Peyer's patch (tissue), 4 donors: ENCODE measurements at regions not wholly inside any gene's neighbourhood (a gene's known extent, or its start where the extent isn't known, plus 50 kb on each side); places are given as distances from the start of the nearest gene placed in this dataset.

Source experiments
- DNase-seq, 3 donors: peaks; one replicate each; pipeline ENCODE4 v3.0.0-alpha.2; 2017 to 2019
- H3K27ac ChIP-seq, 4 donors: fragments of 200-600 bp; sonication (generic); one replicate each; pipeline ENCODE4 v1.5.1; 2016 to 2019
- H3K27me3 ChIP-seq, 2 donors: fragments of 200-600 bp; sonication (generic); one replicate each; pipeline ENCODE4 v1.5.1; 2019
- H3K36me3 ChIP-seq, 3 donors: fragments of 200-600 bp; sonication (generic); one replicate each; pipeline ENCODE4 v1.5.1; 2016 to 2019
- H3K4me1 ChIP-seq, 4 donors: fragments of 200-600 bp; sonication (generic); one replicate each; pipeline ENCODE4 v1.5.1; 2016 to 2019
- H3K4me3 ChIP-seq, 4 donors: fragments of 200-600 bp; sonication (generic); 1 replicate in 3 of 4; 2 replicates in 1 of 4; pipeline ENCODE4 v1.5.1; 2016 to 2019; ENCODE audit warnings: mild to moderate bottlenecking in 1 of 4
- H3K9me3 ChIP-seq, 4 donors: fragments of 200-600 bp; sonication (generic); one replicate each; pipeline ENCODE4 v1.5.1; 2016 to 2019; ENCODE audit warnings: mild to moderate bottlenecking in 1 of 4
- POLR2A ChIP-seq, 2 donors: fragments of 450-650 bp; IDR thresholded peaks; one replicate each; pipeline ENCODE4 v1.5.1; 2017; ENCODE audit warnings: antibody characterized with exemption in 2 of 2, mild to moderate bottlenecking in 2 of 2, moderate library complexity in 2 of 2
- TF ChIP-seq, protein P1 (sequence below), 6 experiments: fragments of 450-650 bp in 4 of 6; fragments of 200-600 bp in 2 of 6; sonication (generic) in 1 of 6; IDR thresholded peaks; one replicate each; pipeline ENCODE4 v1.5.1; 2017 to 2019; ENCODE audit warnings: antibody characterized with exemption in 6 of 6, mild to moderate bottlenecking in 3 of 6, moderate library complexity in 1 of 6

- H3K27ac ChIP-seq, result no peak overlapping the region
- no peak overlapping the region for H3K4me3 ChIP-seq
- H3K27me3 ChIP-seq, result no peaks in the 10 kb centered on the region
- DNase-seq, result no peak
- TF ChIP-seq POLR2A (IDR thresholded peaks at IDR 0.05), result no peak
- TF ChIP-seq, protein P1, sequence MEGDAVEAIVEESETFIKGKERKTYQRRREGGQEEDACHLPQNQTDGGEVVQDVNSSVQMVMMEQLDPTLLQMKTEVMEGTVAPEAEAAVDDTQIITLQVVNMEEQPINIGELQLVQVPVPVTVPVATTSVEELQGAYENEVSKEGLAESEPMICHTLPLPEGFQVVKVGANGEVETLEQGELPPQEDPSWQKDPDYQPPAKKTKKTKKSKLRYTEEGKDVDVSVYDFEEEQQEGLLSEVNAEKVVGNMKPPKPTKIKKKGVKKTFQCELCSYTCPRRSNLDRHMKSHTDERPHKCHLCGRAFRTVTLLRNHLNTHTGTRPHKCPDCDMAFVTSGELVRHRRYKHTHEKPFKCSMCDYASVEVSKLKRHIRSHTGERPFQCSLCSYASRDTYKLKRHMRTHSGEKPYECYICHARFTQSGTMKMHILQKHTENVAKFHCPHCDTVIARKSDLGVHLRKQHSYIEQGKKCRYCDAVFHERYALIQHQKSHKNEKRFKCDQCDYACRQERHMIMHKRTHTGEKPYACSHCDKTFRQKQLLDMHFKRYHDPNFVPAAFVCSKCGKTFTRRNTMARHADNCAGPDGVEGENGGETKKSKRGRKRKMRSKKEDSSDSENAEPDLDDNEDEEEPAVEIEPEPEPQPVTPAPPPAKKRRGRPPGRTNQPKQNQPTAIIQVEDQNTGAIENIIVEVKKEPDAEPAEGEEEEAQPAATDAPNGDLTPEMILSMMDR (IDR thresholded peaks at IDR 0.05), result no peak
- H3K9me3 ChIP-seq, result no peaks in the 10 kb centered on the region
- no peaks in the 10 kb centered on the region for H3K36me3 ChIP-seq
- H3K4me1 ChIP-seq, result no peaks in the 10 kb centered on the region
These were observed 166.8 kb downstream of the PSAT1 start for GRCh38 chr9:78463750-78464149.

GRCh38 chr9:78468231-78468630 lies 171.3 kb downstream of the PSAT1 start:
- no peak overlapping the region for H3K4me3 ChIP-seq
- no peaks in the 10 kb centered on the region for H3K27me3 ChIP-seq
- H3K9me3 ChIP-seq, result no peaks in the 10 kb centered on the region
- no peak overlapping the region for H3K27ac ChIP-seq
- TF ChIP-seq, protein P1 (IDR thresholded peaks at IDR 0.05), result no peak
- TF ChIP-seq POLR2A (IDR thresholded peaks at IDR 0.05), result no peak
- no peaks in the 10 kb centered on the region for H3K36me3 ChIP-seq
- H3K4me1 ChIP-seq, result no peaks in the 10 kb centered on the region
- no peak for DNase-seq

GRCh38 chr9:78468974-78469576 lies 172.2 kb downstream of the PSAT1 start:
- H3K9me3 ChIP-seq, result no peaks in the 10 kb centered on the region
- no peaks in the 10 kb centered on the region for H3K27me3 ChIP-seq
- H3K4me1 ChIP-seq, result no peaks in the 10 kb centered on the region
- no peak overlapping the region for H3K27ac ChIP-seq
- no peaks in the 10 kb centered on the region for H3K36me3 ChIP-seq
- no peak for DNase-seq
- TF ChIP-seq, protein P1 (IDR thresholded peaks at IDR 0.05), result no peak
- TF ChIP-seq POLR2A (IDR thresholded peaks at IDR 0.05), result no peak
- no peak overlapping the region for H3K4me3 ChIP-seq

- H3K27ac ChIP-seq, result no peak overlapping the region
- H3K4me3 ChIP-seq, result no peak overlapping the region
- H3K27me3 ChIP-seq, result no peaks in the 10 kb centered on the region
- H3K9me3 ChIP-seq, result no peaks in the 10 kb centered on the region
- DNase-seq, result no peak
- TF ChIP-seq POLR2A (IDR thresholded peaks at IDR 0.05), result no peak
- TF ChIP-seq, protein P1 (IDR thresholded peaks at IDR 0.05), result no peak
- H3K4me1 ChIP-seq, result no peaks in the 10 kb centered on the region
- no peaks in the 10 kb centered on the region for H3K36me3 ChIP-seq
These were observed 173.3 kb downstream of the PSAT1 start for GRCh38 chr9:78470216-78470615.

GRCh38 chr9:78470741-78471140 lies 173.8 kb downstream of the PSAT1 start:
- Histone ChIP-seq H3K4me3 (no peak overlapping the region), H3K27me3 (no peaks in the 10 kb centered on the region), H3K36me3 (no peaks in the 10 kb centered on the region), H3K27ac (no peak overlapping the region), H3K9me3 (no peaks in the 10 kb centered on the region), H3K4me1 (no peaks in the 10 kb centered on the region)
- TF ChIP-seq, protein P1 (IDR thresholded peaks at IDR 0.05), result no peak
- no peak for TF ChIP-seq POLR2A (IDR thresholded peaks at IDR 0.05)
- DNase-seq, result no peak

- Histone ChIP-seq H3K27me3 (no peaks in the 10 kb centered on the region), H3K9me3 (no peaks in the 10 kb centered on the region), H3K27ac (no peak overlapping the region), H3K4me1 (no peaks in the 10 kb centered on the region), H3K4me3 (no peak overlapping the region), H3K36me3 (no peaks in the 10 kb centered on the region)
- DNase-seq, result no peak
- no peak for TF ChIP-seq POLR2A (IDR thresholded peaks at IDR 0.05)
- TF ChIP-seq, protein P1 (IDR thresholded peaks at IDR 0.05), result no peak
These were observed 175.2 kb downstream of the PSAT1 start for GRCh38 chr9:78472111-78472510.
